ENCODE measurements at regions not wholly inside any gene's neighbourhood (a gene's known extent, or its start where the extent isn't known, plus 50 kb on each side); places are given as distances from the start of the nearest gene placed in this dataset.

- no peak overlapping the region for H3K9ac ChIP-seq (replicated peaks; ENCODE audit: extremely low read depth, insufficient read depth, low read length)
Measured at GRCh38 chr11:128336203-128336602, 251.2 kb downstream of the ETS1 start.

More at GRCh38 chr11:128336203-128336602, 251.2 kb downstream of the ETS1 start:
- POLR2A ChIA-PET, result interaction anchor here (0.6 to 1.1 kb wide), 3 partner anchors 128 to 189 kb away, joined by 3 to 15 read pairs (median 3); no protein-coding TSS in a partner anchor
- no peaks in the 10 kb centered on the region for H4K20me1 ChIP-seq (replicated peaks; ENCODE audit: control insufficient read depth, extremely low read depth, insufficient read depth, low read length)
- no peaks in the 10 kb centered on the region for H3K79me2 ChIP-seq (ENCODE audit: control insufficient read depth, insufficient read depth, low read length)
- no peaks in the 10 kb centered on the region for H3K9me3 ChIP-seq (replicated peaks; ENCODE audit: control insufficient read depth, insufficient read depth, low read length)
- H2AFZ ChIP-seq (ENCODE audit: low read depth, low read length), result no peak overlapping the region
- H3K4me3 ChIP-seq (replicated peaks in 1 of 3; ENCODE audit: insufficient read depth in 1 of 3, low read depth in 1 of 3, low read length in 3 of 3), result no peak overlapping the region
- H3K27ac ChIP-seq (ENCODE audit: insufficient read depth, low read depth, low read length), result peak overlapping the region; percentile 87
- no TSS peak for BruUV-seq (replicated peaks)
- TF ChIP-seq CTCF (IDR thresholded peaks at IDR 0.05; ENCODE audit: extremely low read depth in 1 of 2, insufficient read depth in 1 of 2, low read depth in 1 of 2, low read length in 2 of 2), result no peak
- peak; percentile 78 for TF ChIP-seq FOS (IDR thresholded peaks at IDR 0.05; ENCODE audit: borderline replicate concordance, insufficient read depth, low read length)
- TF ChIP-seq GATA2 (IDR thresholded peaks at IDR 0.05; ENCODE audit: insufficient read depth, insufficient read length, low read depth, low read length), result peak; percentile 96
- TF ChIP-seq JUN (IDR thresholded peaks at IDR 0.05; ENCODE audit: borderline replicate concordance, insufficient read depth, insufficient read length, low read depth), result peak; percentile 54
- TF ChIP-seq MAX (IDR thresholded peaks at IDR 0.05; ENCODE audit: insufficient read depth, insufficient read length), result no peak
- no peak for TF ChIP-seq MYC (IDR thresholded peaks at IDR 0.05; ENCODE audit: low read depth, low read length)
- peak; percentile 17 for TF ChIP-seq POLR2A (IDR thresholded peaks at IDR 0.05; ENCODE audit: low read depth, low read length)
- TF ChIP-seq POLR2AphosphoS5 (IDR thresholded peaks at IDR 0.05; ENCODE audit: insufficient read depth, low read depth, low read length), result peak; percentile 70
- TF ChIP-seq EZH2 (IDR thresholded peaks at IDR 0.05; ENCODE audit: borderline replicate concordance, low read depth, low read length, severe bottlenecking), result no peak
- no peaks in the 10 kb centered on the region for H3K27me3 ChIP-seq (ENCODE audit: control insufficient read depth in 2 of 2, insufficient read depth in 2 of 2, low read length in 2 of 2)
- no peak overlapping the region for H3K4me2 ChIP-seq (ENCODE audit: insufficient read depth, low read length)
- dilution Hi-C loops (cut with MboI; ENCODE audit: extremely low pct_ligation_motif_present, low sequenced_read_pairs) (no loop called here), intact Hi-C loops (cut with micrococcal nuclease) (no loop called here)
- no peaks in the 10 kb centered on the region for H3K9me1 ChIP-seq (replicated peaks; ENCODE audit: control insufficient read depth, extremely low read depth, insufficient read depth, low read length)
- H3K36me3 ChIP-seq (ENCODE audit: control insufficient read depth in 2 of 2, extremely low read depth in 1 of 2, insufficient read depth in 2 of 2, low read length in 2 of 2), result no peaks in the 10 kb centered on the region
- CTCF ChIA-PET, result interaction anchor here (0.9 to 2.0 kb wide), 8 partner anchors 11 to 296 kb away, joined by 3 to 8 read pairs (median 4); no protein-coding TSS in a partner anchor
- peak; percentile 89 for FAIRE-seq
- peak; percentile 88 for DNase-seq (ENCODE audit: low read depth, low spot score)
- peaks cover 43% of the 10 kb centered on the region for H3K4me1 ChIP-seq (ENCODE audit: control insufficient read depth, extremely low read depth, insufficient read depth, low read length)

Measured in endothelial cell of umbilical vein (primary cell).